CD4-positive, alpha-beta memory T cell (primary cell): ENCODE measurements at regions not wholly inside any gene's neighbourhood (a gene's known extent, or its start where the extent isn't known, plus 50 kb on each side); places are given as distances from the start of the nearest gene placed in this dataset.

ENCODE experiments used
- CTCF ChIA-PET: fragments of 350-600 bp; sonication (Branson Sonifier 250); formaldehyde crosslinking; loops from one replicate; lab custom pipeline; 2021; ENCODE audit warnings: inconsistent platforms; ENCODE audit not compliant: partially characterized antibody; lab: Charles Lee
- POLR2A ChIA-PET: fragments of 350-600 bp; sonication (Branson Sonifier 250); formaldehyde crosslinking; loops from one replicate; lab custom pipeline; 2021; ENCODE audit not compliant: partially characterized antibody; lab: Charles Lee
- DNase-seq, 5 donors: peaks; one replicate each; pipeline versions ENCODE4 v3.0.0 to v3.0.0-alpha.2; 2020 to 2022; ENCODE audit warnings: mixed read lengths in 1 of 5
- H3K27ac ChIP-seq: one replicate; pipeline ENCODE4 v1.7.0; 2013; ENCODE audit warnings: low read depth, low read length
- H3K27me3 ChIP-seq: 2 replicates; pipeline ENCODE4 v1.7.0; 2013; ENCODE audit warnings: mild to moderate bottlenecking, low read length, moderate library complexity; ENCODE audit not compliant: insufficient read depth
- H3K36me3 ChIP-seq: 2 replicates; pipeline ENCODE4 v1.7.0; 2013; ENCODE audit warnings: mild to moderate bottlenecking, low read length, moderate library complexity; ENCODE audit not compliant: insufficient read depth
- H3K4me1 ChIP-seq: 2 replicates; pipeline ENCODE4 v1.7.0; 2013; ENCODE audit warnings: mild to moderate bottlenecking, low read length, moderate library complexity; ENCODE audit not compliant: insufficient read depth
- H3K4me3 ChIP-seq, 2 donors: one replicate each; pipeline ENCODE4 v1.7.0; 2013; ENCODE audit warnings: low read length in 2 of 2, mild to moderate bottlenecking in 1 of 2
- H3K9me3 ChIP-seq, 2 donors: one replicate each; pipeline ENCODE4 v1.7.0; 2013; ENCODE audit warnings: low read length in 2 of 2, control low read depth in 1 of 2; ENCODE audit not compliant: control insufficient read depth in 1 of 2
- H3K27ac Mint-ChIP-seq, 7 donors: one replicate each; pipeline ENCODE4 v1.8.0; 2020 to 2021; ENCODE audit warnings: mixed read lengths in 7 of 7, mild to moderate bottlenecking in 6 of 7, inconsistent platforms in 3 of 7, moderate library complexity in 3 of 7
- H3K27me3 Mint-ChIP-seq, 2 donors: one replicate each; pipeline ENCODE4 v1.8.0; 2020 to 2021; ENCODE audit warnings: mixed read lengths in 2 of 2
- H3K36me3 Mint-ChIP-seq, 2 donors: one replicate each; pipeline ENCODE4 v1.8.0; 2020 to 2021; ENCODE audit warnings: mixed read lengths in 2 of 2, inconsistent platforms in 1 of 2, mild to moderate bottlenecking in 1 of 2
- H3K4me1 Mint-ChIP-seq, 4 donors: one replicate each; pipeline ENCODE4 v1.8.0; 2020 to 2021; ENCODE audit warnings: mixed read lengths in 4 of 4, mild to moderate bottlenecking in 1 of 4
- H3K4me3 Mint-ChIP-seq, 8 donors: one replicate each; pipeline ENCODE4 v1.8.0; 2020 to 2021; ENCODE audit warnings: mixed read lengths in 8 of 8, mild to moderate bottlenecking in 7 of 8, moderate library complexity in 6 of 8, inconsistent platforms in 3 of 8
- H3K9me3 Mint-ChIP-seq, 8 donors: one replicate each; pipeline ENCODE4 v1.8.0; 2020 to 2021; ENCODE audit warnings: mixed read lengths in 8 of 8, mild to moderate bottlenecking in 5 of 8, inconsistent platforms in 3 of 8, moderate library complexity in 1 of 8
- intact Hi-C: fragments of 100-400 bp; cut with micrococcal nuclease; formaldehyde crosslinking; loops from one replicate; pipeline ENCODE4 v1.15.1; 2023

- Mint-ChIP-seq H3K27ac (no peak overlapping the region), H3K4me3 (no peak overlapping the region), H3K4me1 (no peaks in the 10 kb centered on the region), H3K9me3 (peaks cover 0 to 7% (median 3%) of the 10 kb centered on the region in 8 donors), H3K27me3 (no peaks in the 10 kb centered on the region), H3K36me3 (no peaks in the 10 kb centered on the region)
- CTCF ChIA-PET = no interaction called here
- no peak for DNase-seq
- Histone ChIP-seq H3K27ac (no peak overlapping the region), H3K4me3 (no peak overlapping the region), H3K27me3 (no peaks in the 10 kb centered on the region), H3K36me3 (no peaks in the 10 kb centered on the region), H3K9me3 (no peaks in the 10 kb centered on the region), H3K4me1 (no peaks in the 10 kb centered on the region)
- intact Hi-C loops = no loop called here
- POLR2A ChIA-PET = no interaction called here
These were observed 1076.5 kb upstream of the ARRDC3 start for GRCh38 chr5:92459654-92460053.

GRCh38 chr5:92455011-92455410, 1071.9 kb upstream of the ARRDC3 start:
- no peaks in the 10 kb centered on the region for H3K36me3 Mint-ChIP-seq
- no peak overlapping the region for H3K4me3 Mint-ChIP-seq
- H3K9me3 Mint-ChIP-seq = peaks cover 0 to 6% (median 0%) of the 10 kb centered on the region in 8 donors
- no peak overlapping the region for H3K27ac Mint-ChIP-seq
- Histone ChIP-seq H3K27me3 (no peaks in the 10 kb centered on the region), H3K4me3 (no peak overlapping the region), H3K36me3 (no peaks in the 10 kb centered on the region), H3K4me1 (no peaks in the 10 kb centered on the region), H3K27ac (no peak overlapping the region), H3K9me3 (no peaks in the 10 kb centered on the region)
- ChIA-PET CTCF (no interaction called here), POLR2A (no interaction called here)
- H3K27me3 Mint-ChIP-seq = no peaks in the 10 kb centered on the region
- intact Hi-C loops = no loop called here
- no peaks in the 10 kb centered on the region for H3K4me1 Mint-ChIP-seq
- no peak for DNase-seq

- intact Hi-C loops = no loop called here
- no peak for DNase-seq
- no peak overlapping the region for H3K4me3 ChIP-seq
- H3K4me1 ChIP-seq = no peaks in the 10 kb centered on the region
- H3K27ac ChIP-seq = no peak overlapping the region
- H3K9me3 ChIP-seq = peaks cover 0 to 2% of the 10 kb centered on the region in 2 donors
- no peaks in the 10 kb centered on the region for H3K27me3 Mint-ChIP-seq
- H3K9me3 Mint-ChIP-seq = peaks cover 0 to 9% (median under 1%) of the 10 kb centered on the region in 8 donors
- H3K4me1 Mint-ChIP-seq = no peaks in the 10 kb centered on the region
- no peaks in the 10 kb centered on the region for H3K36me3 ChIP-seq
- H3K4me3 Mint-ChIP-seq = no peak overlapping the region
- H3K36me3 Mint-ChIP-seq = no peaks in the 10 kb centered on the region
- ChIA-PET POLR2A (no interaction called here), CTCF (no interaction called here)
- no peak overlapping the region for H3K27ac Mint-ChIP-seq
- H3K27me3 ChIP-seq = no peaks in the 10 kb centered on the region
These were observed 1061.8 kb upstream of the ARRDC3 start for GRCh38 chr5:92444888-92445287.

GRCh38 chr5:92435781-92436180, 1052.7 kb upstream of the ARRDC3 start:
- intact Hi-C loops = no loop called here
- CTCF ChIA-PET = no interaction called here
- POLR2A ChIA-PET = no interaction called here
- Mint-ChIP-seq H3K4me1 (no peaks in the 10 kb centered on the region), H3K4me3 (no peak overlapping the region), H3K27me3 (no peaks in the 10 kb centered on the region), H3K36me3 (no peaks in the 10 kb centered on the region), H3K27ac (no peak overlapping the region), H3K9me3 (peaks cover 0 to 15% (median 7%) of the 10 kb centered on the region in 8 donors)
- H3K9me3 ChIP-seq = no peaks in the 10 kb centered on the region
- H3K27me3 ChIP-seq = no peaks in the 10 kb centered on the region
- no peak overlapping the region for H3K4me3 ChIP-seq
- H3K27ac ChIP-seq = no peak overlapping the region
- no peaks in the 10 kb centered on the region for H3K4me1 ChIP-seq
- H3K36me3 ChIP-seq = no peaks in the 10 kb centered on the region
- DNase-seq = no peak

- H3K27me3 ChIP-seq = no peaks in the 10 kb centered on the region
- H3K4me1 Mint-ChIP-seq = no peaks in the 10 kb centered on the region
- no peak overlapping the region for H3K27ac Mint-ChIP-seq
- ChIA-PET POLR2A (no interaction called here), CTCF (no interaction called here)
- intact Hi-C loops = no loop called here
- no peaks in the 10 kb centered on the region for H3K36me3 ChIP-seq
- H3K4me3 ChIP-seq = no peak overlapping the region
- no peak for DNase-seq
- no peak overlapping the region for H3K27ac ChIP-seq
- H3K9me3 ChIP-seq = no peaks in the 10 kb centered on the region
- H3K9me3 Mint-ChIP-seq = peaks cover 0 to 7% (median 4%) of the 10 kb centered on the region in 8 donors
- H3K27me3 Mint-ChIP-seq = no peaks in the 10 kb centered on the region
- no peaks in the 10 kb centered on the region for H3K4me1 ChIP-seq
- H3K4me3 Mint-ChIP-seq = no peak overlapping the region
- no peaks in the 10 kb centered on the region for H3K36me3 Mint-ChIP-seq
These were observed 1046.5 kb upstream of the ARRDC3 start for GRCh38 chr5:92429646-92430045.

- Histone ChIP-seq H3K4me1 (no peaks in the 10 kb centered on the region), H3K27me3 (no peaks in the 10 kb centered on the region), H3K4me3 (no peak overlapping the region), H3K36me3 (no peaks in the 10 kb centered on the region), H3K27ac (no peak overlapping the region), H3K9me3 (no peaks in the 10 kb centered on the region)
- H3K36me3 Mint-ChIP-seq = no peaks in the 10 kb centered on the region
- H3K27ac Mint-ChIP-seq = no peak overlapping the region
- no peak for DNase-seq
- intact Hi-C loops = no loop called here
- H3K4me1 Mint-ChIP-seq = no peaks in the 10 kb centered on the region
- CTCF ChIA-PET = no interaction called here
- H3K9me3 Mint-ChIP-seq = peaks cover 0 to 9% (median 5%) of the 10 kb centered on the region in 8 donors
- POLR2A ChIA-PET = no interaction called here
- no peaks in the 10 kb centered on the region for H3K27me3 Mint-ChIP-seq
- H3K4me3 Mint-ChIP-seq = no peak overlapping the region
These were observed 1045.3 kb upstream of the ARRDC3 start for GRCh38 chr5:92428415-92428814.

GRCh38 chr5:92424785-92425426, 1041.8 kb upstream of the ARRDC3 start:
- no peak overlapping the region for H3K27ac Mint-ChIP-seq
- no peaks in the 10 kb centered on the region for H3K36me3 ChIP-seq
- intact Hi-C loops = no loop called here
- ChIA-PET POLR2A (no interaction called here), CTCF (no interaction called here)
- no peaks in the 10 kb centered on the region for H3K36me3 Mint-ChIP-seq
- no peak overlapping the region for H3K4me3 ChIP-seq
- H3K4me1 ChIP-seq = no peaks in the 10 kb centered on the region
- no peak for DNase-seq
- no peaks in the 10 kb centered on the region for H3K4me1 Mint-ChIP-seq
- H3K27ac ChIP-seq = no peak overlapping the region
- H3K9me3 ChIP-seq = no peaks in the 10 kb centered on the region
- no peaks in the 10 kb centered on the region for H3K27me3 Mint-ChIP-seq
- H3K27me3 ChIP-seq = no peaks in the 10 kb centered on the region
- H3K9me3 Mint-ChIP-seq = peaks cover 0 to 19% (median 7%) of the 10 kb centered on the region in 8 donors
- no peak overlapping the region for H3K4me3 Mint-ChIP-seq

GRCh38 chr5:92421942-92422341, 1038.8 kb upstream of the ARRDC3 start:
- H3K27ac ChIP-seq = no peak overlapping the region
- Mint-ChIP-seq H3K27me3 (no peaks in the 10 kb centered on the region), H3K36me3 (no peaks in the 10 kb centered on the region), H3K4me1 (no peaks in the 10 kb centered on the region), H3K4me3 (no peak overlapping the region), H3K27ac (no peak overlapping the region), H3K9me3 (peaks cover 0 to 12% (median 7%) of the 10 kb centered on the region in 8 donors)
- POLR2A ChIA-PET = no interaction called here
- H3K27me3 ChIP-seq = no peaks in the 10 kb centered on the region
- H3K9me3 ChIP-seq = no peaks in the 10 kb centered on the region
- no peaks in the 10 kb centered on the region for H3K36me3 ChIP-seq
- H3K4me1 ChIP-seq = no peaks in the 10 kb centered on the region
- H3K4me3 ChIP-seq = no peak overlapping the region
- intact Hi-C loops = no loop called here
- DNase-seq = no peak
- CTCF ChIA-PET = no interaction called here
